Stomach (tissue), 4 donors: ENCODE measurements at regions not wholly inside any gene's neighbourhood (a gene's known extent, or its start where the extent isn't known, plus 50 kb on each side); places are given as distances from the start of the nearest gene placed in this dataset.

ENCODE experiments used
- POLR2A ChIP-seq, 4 donors: fragments of 450-650 bp; IDR thresholded peaks; one replicate each; pipeline ENCODE4 v1.6.1; 2016; ENCODE audit warnings: antibody characterized with exemption in 4 of 4, control low read depth in 2 of 4, mild to moderate bottlenecking in 1 of 4, moderate library complexity in 1 of 4
- TF ChIP-seq, protein P1 (sequence below), 7 experiments: fragments of 450-650 bp in 4 of 7; fragments of 200-600 bp in 3 of 7; sonication (generic) in 3 of 7; IDR thresholded peaks; one replicate each; pipeline ENCODE4 v1.5.1; 2016 to 2019; ENCODE audit warnings: antibody characterized with exemption in 7 of 7, control low read depth in 2 of 7, mild to moderate bottlenecking in 1 of 7

GRCh38 chr10:65340340-65340739, 1585.5 kb upstream of the LRRTM3 start:
- TF ChIP-seq, protein P1, sequence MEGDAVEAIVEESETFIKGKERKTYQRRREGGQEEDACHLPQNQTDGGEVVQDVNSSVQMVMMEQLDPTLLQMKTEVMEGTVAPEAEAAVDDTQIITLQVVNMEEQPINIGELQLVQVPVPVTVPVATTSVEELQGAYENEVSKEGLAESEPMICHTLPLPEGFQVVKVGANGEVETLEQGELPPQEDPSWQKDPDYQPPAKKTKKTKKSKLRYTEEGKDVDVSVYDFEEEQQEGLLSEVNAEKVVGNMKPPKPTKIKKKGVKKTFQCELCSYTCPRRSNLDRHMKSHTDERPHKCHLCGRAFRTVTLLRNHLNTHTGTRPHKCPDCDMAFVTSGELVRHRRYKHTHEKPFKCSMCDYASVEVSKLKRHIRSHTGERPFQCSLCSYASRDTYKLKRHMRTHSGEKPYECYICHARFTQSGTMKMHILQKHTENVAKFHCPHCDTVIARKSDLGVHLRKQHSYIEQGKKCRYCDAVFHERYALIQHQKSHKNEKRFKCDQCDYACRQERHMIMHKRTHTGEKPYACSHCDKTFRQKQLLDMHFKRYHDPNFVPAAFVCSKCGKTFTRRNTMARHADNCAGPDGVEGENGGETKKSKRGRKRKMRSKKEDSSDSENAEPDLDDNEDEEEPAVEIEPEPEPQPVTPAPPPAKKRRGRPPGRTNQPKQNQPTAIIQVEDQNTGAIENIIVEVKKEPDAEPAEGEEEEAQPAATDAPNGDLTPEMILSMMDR (IDR thresholded peaks at IDR 0.05), result no peak
- TF ChIP-seq POLR2A (IDR thresholded peaks at IDR 0.05), result no peak
